Activated naive CD8-positive, alpha-beta T cell treated with anti-CD3 and anti-CD28 coated beads, Interleukin-2, amount 50 U/mL, for 16 hours (primary cell): ENCODE measurements at regions not wholly inside any gene's neighbourhood (a gene's known extent, or its start where the extent isn't known, plus 50 kb on each side); places are given as distances from the start of the nearest gene placed in this dataset.
"Not testable (repeated sequence)": the region's sequence is repeated elsewhere in the genome, so short reads cannot be mapped to it uniquely, and the experiment has no call there.

ENCODE experiments used
- DNase-seq: peaks from one replicate; pipeline ENCODE4 v3.0.0-alpha.2; 2020; ENCODE audit warnings: low read depth, low spot score

DNA sequence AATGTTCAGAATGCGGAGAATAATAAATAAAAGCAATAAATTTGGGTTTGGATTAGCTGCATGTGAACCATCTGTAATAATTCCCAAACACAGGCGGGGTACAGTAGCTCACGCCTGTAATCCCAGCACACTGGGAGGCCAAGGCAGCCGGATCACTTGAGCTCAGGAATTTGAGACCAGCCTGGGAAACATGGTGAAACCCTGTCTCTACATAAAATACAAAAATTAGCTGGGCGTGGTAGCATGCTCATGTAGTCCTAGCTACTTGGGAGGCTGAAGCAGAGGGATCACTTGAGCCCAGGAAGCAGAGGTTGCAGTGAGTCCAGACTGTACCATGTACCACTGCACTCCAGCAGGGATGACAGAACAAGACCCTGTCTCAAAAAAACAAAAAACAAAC is 53.9 kb upstream of the KCTD7 start:
- not testable (repeated sequence) for DNase-seq

DNA sequence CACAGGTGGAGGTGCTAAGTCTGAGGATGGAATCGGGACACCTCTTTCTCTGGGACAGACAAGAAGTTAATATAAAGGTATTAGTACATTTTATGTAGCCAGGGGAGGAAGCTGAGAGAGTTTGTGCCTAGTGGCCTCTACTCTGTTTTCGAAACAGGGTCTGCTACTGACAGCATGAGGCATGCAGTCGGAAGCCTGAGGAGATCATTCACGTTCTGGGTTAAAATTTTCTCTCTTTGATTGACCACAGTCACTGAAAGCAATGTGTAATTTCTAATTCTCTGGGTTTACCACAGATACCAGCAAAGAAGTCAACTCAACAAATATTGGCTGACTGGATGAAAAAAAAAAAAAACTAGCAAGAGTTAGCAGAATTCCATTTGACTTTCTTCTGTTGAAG is 53.3 kb upstream of the KCTD7 start:
- DNase-seq: no peak

DNA sequence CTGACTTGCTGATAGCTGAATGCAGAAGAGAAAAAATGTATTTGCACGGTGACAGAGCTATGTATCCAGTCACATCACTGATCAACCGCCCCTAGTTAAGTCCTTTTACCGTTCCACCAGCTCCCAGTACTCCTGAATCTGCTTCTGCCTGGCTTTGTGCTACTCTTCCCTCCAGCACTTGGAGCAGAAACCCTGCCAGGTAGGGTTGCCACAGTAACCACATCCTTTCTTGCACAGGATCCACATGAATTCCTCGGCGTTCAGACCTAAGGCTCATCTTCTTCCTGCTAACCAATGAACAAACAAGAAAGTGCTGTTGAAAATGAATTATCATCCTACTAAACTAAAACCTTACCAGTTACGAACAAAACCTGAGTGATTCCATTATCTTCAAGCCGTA is 52.0 kb upstream of the KCTD7 start:
- no peak for DNase-seq
